ENCODE measurements at regions not wholly inside any gene's neighbourhood (a gene's known extent, or its start where the extent isn't known, plus 50 kb on each side); places are given as distances from the start of the nearest gene placed in this dataset.

- no peak for TF ChIP-seq CTCF (IDR thresholded peaks at IDR 0.05)
- TF ChIP-seq POLR2A (IDR thresholded peaks at IDR 0.05; ENCODE audit: low read depth), result no peak
- TF ChIP-seq POLR2AphosphoS5 (IDR thresholded peaks at IDR 0.05), result no peak
Observed at GRCh38 chr13:108495646-108496361, 133.6 kb upstream of the MYO16 start.

Data from esophagus muscularis mucosa (tissue), 3 donors.